GM21447 (cell line): ENCODE measurements at regions not wholly inside any gene's neighbourhood (a gene's known extent, or its start where the extent isn't known, plus 50 kb on each side); places are given as distances from the start of the nearest gene placed in this dataset.
"Not testable (repeated sequence)": the region's sequence is repeated elsewhere in the genome, so short reads cannot be mapped to it uniquely, and the experiment has no call there.

Source experiments
- ATAC-seq: cut with Tn5 transposase; IDR thresholded peaks from one replicate; pipeline ENCODE4 v1.9.1; 2021; ENCODE audit not compliant: unreplicated experiment

- peak; percentile 85 for ATAC-seq
Measured at GRCh38 chr9:71285191-71285656, 163.8 kb upstream of the TRPM3 start.

- ATAC-seq, result not testable (repeated sequence)
Measured at GRCh38 chr9:71282116-71282515, 160.7 kb upstream of the TRPM3 start.

GRCh38 chr9:71279151-71279739 lies 157.8 kb upstream of the TRPM3 start:
- ATAC-seq, result no peak

GRCh38 chr9:71273613-71274012 lies 152.2 kb upstream of the TRPM3 start:
- no peak for ATAC-seq

- no peak for ATAC-seq
Measured at GRCh38 chr9:71271602-71272001, 150.2 kb upstream of the TRPM3 start.

GRCh38 chr9:71270554-71270953 lies 149.1 kb upstream of the TRPM3 start:
- no peak for ATAC-seq

- no peak for ATAC-seq
Measured at GRCh38 chr9:71269859-71270258, 148.4 kb upstream of the TRPM3 start.

GRCh38 chr9:71268871-71269635 lies 147.6 kb upstream of the TRPM3 start:
- no peak for ATAC-seq

GRCh38 chr9:71263451-71263850 lies 142.0 kb upstream of the TRPM3 start:
- ATAC-seq, result no peak

GRCh38 chr9:71260419-71260818 lies 139.0 kb upstream of the TRPM3 start:
- not testable (repeated sequence) for ATAC-seq

GRCh38 chr9:71254592-71255277 lies 133.3 kb upstream of the TRPM3 start:
- ATAC-seq, result no peak

GRCh38 chr9:71253011-71253410 lies 131.6 kb upstream of the TRPM3 start:
- no peak for ATAC-seq

GRCh38 chr9:71250581-71250980 lies 129.2 kb upstream of the TRPM3 start:
- ATAC-seq, result no peak

- no peak for ATAC-seq
Measured at GRCh38 chr9:71249729-71250317, 128.4 kb upstream of the TRPM3 start.

GRCh38 chr9:71245651-71246050 lies 124.2 kb upstream of the TRPM3 start:
- ATAC-seq, result no peak

- no peak for ATAC-seq
Measured at GRCh38 chr9:71243951-71244350, 122.5 kb upstream of the TRPM3 start.

- ATAC-seq, result no peak
Measured at GRCh38 chr9:71242081-71242480, 120.7 kb upstream of the TRPM3 start.

- ATAC-seq, result no peak
Measured at GRCh38 chr9:71237051-71237450, 115.6 kb upstream of the TRPM3 start.

- no peak for ATAC-seq
Measured at GRCh38 chr9:71233646-71234045, 112.2 kb upstream of the TRPM3 start.

- no peak for ATAC-seq
Measured at GRCh38 chr9:71223953-71224538, 102.6 kb upstream of the TRPM3 start.

GRCh38 chr9:71218774-71219173 lies 97.4 kb upstream of the TRPM3 start:
- no peak for ATAC-seq
